ENCODE measurements at regions not wholly inside any gene's neighbourhood (a gene's known extent, or its start where the extent isn't known, plus 50 kb on each side); places are given as distances from the start of the nearest gene placed in this dataset.

GRCh38 chr6:90936286-90936685 lies 349.4 kb upstream of the MAP3K7 start:
- Histone ChIP-seq H3K36me3 (ENCODE audit: insufficient read depth, insufficient read length, low read length) (no peaks in the 10 kb centered on the region), H3K9me3 (ENCODE audit: insufficient read depth, low read length) (no peaks in the 10 kb centered on the region), H3K9ac (ENCODE audit: insufficient read length, low read depth) (no peak overlapping the region), H3K27me3 (ENCODE audit: insufficient read depth, insufficient read length) (no peaks in the 10 kb centered on the region), H3K4me3 (ENCODE audit: insufficient read length, low read depth) (no peak overlapping the region), H3K4me1 (ENCODE audit: insufficient read depth, insufficient read length) (no peaks in the 10 kb centered on the region)
- no peak for TF ChIP-seq YY1 (IDR thresholded peaks at IDR 0.05; ENCODE audit: insufficient read depth, insufficient read length)
- no peak for TF ChIP-seq ZNF274 (IDR thresholded peaks at IDR 0.05; ENCODE audit: low read depth, low read length)
- no peak for TF ChIP-seq SUZ12 (IDR thresholded peaks at IDR 0.05; ENCODE audit: extremely low read depth, insufficient read depth, insufficient read length)
- no peak for DNase-seq (ENCODE audit: low read depth, low spot score)

GRCh38 chr6:90934966-90935365 lies 348.1 kb upstream of the MAP3K7 start:
- Histone ChIP-seq H3K9ac (ENCODE audit: insufficient read length, low read depth) (no peak overlapping the region), H3K4me1 (ENCODE audit: insufficient read depth, insufficient read length) (no peaks in the 10 kb centered on the region), H3K27me3 (ENCODE audit: insufficient read depth, insufficient read length) (no peaks in the 10 kb centered on the region), H3K9me3 (ENCODE audit: insufficient read depth, low read length) (no peaks in the 10 kb centered on the region), H3K36me3 (ENCODE audit: insufficient read depth, insufficient read length, low read length) (no peaks in the 10 kb centered on the region), H3K4me3 (ENCODE audit: insufficient read length, low read depth) (no peak overlapping the region)
- no peak for TF ChIP-seq ZNF274 (IDR thresholded peaks at IDR 0.05; ENCODE audit: low read depth, low read length)
- no peak for TF ChIP-seq SUZ12 (IDR thresholded peaks at IDR 0.05; ENCODE audit: extremely low read depth, insufficient read depth, insufficient read length)
- TF ChIP-seq YY1 (IDR thresholded peaks at IDR 0.05; ENCODE audit: insufficient read depth, insufficient read length): no peak
- DNase-seq (ENCODE audit: low read depth, low spot score): no peak

GRCh38 chr6:90934081-90934480 lies 347.2 kb upstream of the MAP3K7 start:
- no peak overlapping the region for H3K4me3 ChIP-seq (ENCODE audit: insufficient read length, low read depth)
- TF ChIP-seq YY1 (IDR thresholded peaks at IDR 0.05; ENCODE audit: insufficient read depth, insufficient read length): no peak
- no peaks in the 10 kb centered on the region for H3K27me3 ChIP-seq (ENCODE audit: insufficient read depth, insufficient read length)
- no peaks in the 10 kb centered on the region for H3K36me3 ChIP-seq (ENCODE audit: insufficient read depth, insufficient read length, low read length)
- DNase-seq (ENCODE audit: low read depth, low spot score): no peak
- H3K4me1 ChIP-seq (ENCODE audit: insufficient read depth, insufficient read length): no peaks in the 10 kb centered on the region
- H3K9ac ChIP-seq (ENCODE audit: insufficient read length, low read depth): no peak overlapping the region
- no peaks in the 10 kb centered on the region for H3K9me3 ChIP-seq (ENCODE audit: insufficient read depth, low read length)

GRCh38 chr6:90932351-90932750 lies 345.5 kb upstream of the MAP3K7 start:
- H3K27me3 ChIP-seq (ENCODE audit: insufficient read depth, insufficient read length): no peaks in the 10 kb centered on the region
- no peak for DNase-seq (ENCODE audit: low read depth, low spot score)
- no peak for TF ChIP-seq YY1 (IDR thresholded peaks at IDR 0.05; ENCODE audit: insufficient read depth, insufficient read length)
- TF ChIP-seq SUZ12 (IDR thresholded peaks at IDR 0.05; ENCODE audit: extremely low read depth, insufficient read depth, insufficient read length): no peak
- no peak for TF ChIP-seq ZNF274 (IDR thresholded peaks at IDR 0.05; ENCODE audit: low read depth, low read length)
- no peaks in the 10 kb centered on the region for H3K9me3 ChIP-seq (ENCODE audit: insufficient read depth, low read length)
- no peaks in the 10 kb centered on the region for H3K36me3 ChIP-seq (ENCODE audit: insufficient read depth, insufficient read length, low read length)
- H3K4me3 ChIP-seq (ENCODE audit: insufficient read length, low read depth): no peak overlapping the region
- no peak overlapping the region for H3K9ac ChIP-seq (ENCODE audit: insufficient read length, low read depth)
- H3K4me1 ChIP-seq (ENCODE audit: insufficient read depth, insufficient read length): no peaks in the 10 kb centered on the region

GRCh38 chr6:90928051-90928450 lies 341.2 kb upstream of the MAP3K7 start:
- DNase-seq (ENCODE audit: low read depth, low spot score): no peak
- H3K27me3 ChIP-seq (ENCODE audit: insufficient read depth, insufficient read length): no peaks in the 10 kb centered on the region
- TF ChIP-seq ZNF274 (IDR thresholded peaks at IDR 0.05; ENCODE audit: low read depth, low read length) (no peak), SUZ12 (IDR thresholded peaks at IDR 0.05; ENCODE audit: extremely low read depth, insufficient read depth, insufficient read length) (no peak), YY1 (IDR thresholded peaks at IDR 0.05; ENCODE audit: insufficient read depth, insufficient read length) (no peak)
- no peak overlapping the region for H3K4me3 ChIP-seq (ENCODE audit: insufficient read length, low read depth)
- H3K4me1 ChIP-seq (ENCODE audit: insufficient read depth, insufficient read length): no peaks in the 10 kb centered on the region
- no peaks in the 10 kb centered on the region for H3K9me3 ChIP-seq (ENCODE audit: insufficient read depth, low read length)
- no peaks in the 10 kb centered on the region for H3K36me3 ChIP-seq (ENCODE audit: insufficient read depth, insufficient read length, low read length)
- H3K9ac ChIP-seq (ENCODE audit: insufficient read length, low read depth): no peak overlapping the region

GRCh38 chr6:90925726-90926125 lies 338.9 kb upstream of the MAP3K7 start:
- Histone ChIP-seq H3K9me3 (ENCODE audit: insufficient read depth, low read length) (no peaks in the 10 kb centered on the region), H3K4me3 (ENCODE audit: insufficient read length, low read depth) (no peak overlapping the region), H3K36me3 (ENCODE audit: insufficient read depth, insufficient read length, low read length) (no peaks in the 10 kb centered on the region), H3K9ac (ENCODE audit: insufficient read length, low read depth) (no peak overlapping the region), H3K4me1 (ENCODE audit: insufficient read depth, insufficient read length) (no peaks in the 10 kb centered on the region), H3K27me3 (ENCODE audit: insufficient read depth, insufficient read length) (no peaks in the 10 kb centered on the region)
- TF ChIP-seq SUZ12 (IDR thresholded peaks at IDR 0.05; ENCODE audit: extremely low read depth, insufficient read depth, insufficient read length): no peak
- no peak for DNase-seq (ENCODE audit: low read depth, low spot score)

- Histone ChIP-seq H3K36me3 (ENCODE audit: insufficient read depth, insufficient read length, low read length) (no peaks in the 10 kb centered on the region), H3K4me3 (ENCODE audit: insufficient read length, low read depth) (no peak overlapping the region), H3K9ac (ENCODE audit: insufficient read length, low read depth) (no peak overlapping the region), H3K27me3 (ENCODE audit: insufficient read depth, insufficient read length) (no peaks in the 10 kb centered on the region), H3K9me3 (ENCODE audit: insufficient read depth, low read length) (no peaks in the 10 kb centered on the region), H3K4me1 (ENCODE audit: insufficient read depth, insufficient read length) (no peaks in the 10 kb centered on the region)
- DNase-seq (ENCODE audit: low read depth, low spot score): no peak
- TF ChIP-seq SUZ12 (IDR thresholded peaks at IDR 0.05; ENCODE audit: extremely low read depth, insufficient read depth, insufficient read length): no peak
- no peak for TF ChIP-seq ZNF274 (IDR thresholded peaks at IDR 0.05; ENCODE audit: low read depth, low read length)
- TF ChIP-seq YY1 (IDR thresholded peaks at IDR 0.05; ENCODE audit: insufficient read depth, insufficient read length): no peak
These were observed 335.5 kb upstream of the MAP3K7 start for GRCh38 chr6:90922325-90922724.

GRCh38 chr6:90918361-90918760 lies 331.5 kb upstream of the MAP3K7 start:
- no peaks in the 10 kb centered on the region for H3K36me3 ChIP-seq (ENCODE audit: insufficient read depth, insufficient read length, low read length)
- peaks cover 33% of the 10 kb centered on the region for H3K9me3 ChIP-seq (ENCODE audit: insufficient read depth, low read length)
- no peaks in the 10 kb centered on the region for H3K4me1 ChIP-seq (ENCODE audit: insufficient read depth, insufficient read length)
- no peak overlapping the region for H3K9ac ChIP-seq (ENCODE audit: insufficient read length, low read depth)
- TF ChIP-seq YY1 (IDR thresholded peaks at IDR 0.05; ENCODE audit: insufficient read depth, insufficient read length) (no peak), SUZ12 (IDR thresholded peaks at IDR 0.05; ENCODE audit: extremely low read depth, insufficient read depth, insufficient read length) (no peak), ZNF274 (IDR thresholded peaks at IDR 0.05; ENCODE audit: low read depth, low read length) (no peak)
- H3K4me3 ChIP-seq (ENCODE audit: insufficient read length, low read depth): no peak overlapping the region
- DNase-seq (ENCODE audit: low read depth, low spot score): no peak
- H3K27me3 ChIP-seq (ENCODE audit: insufficient read depth, insufficient read length): no peaks in the 10 kb centered on the region
